H1 (cell line): ENCODE measurements at regions not wholly inside any gene's neighbourhood (a gene's known extent, or its start where the extent isn't known, plus 50 kb on each side); places are given as distances from the start of the nearest gene placed in this dataset.

ENCODE experiments used
- CTCF ChIA-PET: fragments of 300-600 bp; sonication (Branson Sonifier 250); formaldehyde crosslinking; loops from one replicate; lab custom pipeline; 2021; ENCODE audit not compliant: partially characterized antibody; lab: Charles Lee
- POLR2A ChIA-PET: fragments of 300-600 bp; sonication (Branson Sonifier 250); formaldehyde crosslinking; loops from one replicate; lab custom pipeline; 2021; ENCODE audit warnings: inconsistent platforms; ENCODE audit not compliant: partially characterized antibody; lab: Charles Lee
- DNase-seq, 2 experiments: peaks; one replicate each; pipeline versions ENCODE4 v3.0.0 to v3.0.0-alpha.2; 2010 to 2022; ENCODE audit warnings: low spot score in 2 of 2, low read depth in 1 of 2, mixed read lengths in 1 of 2
- FAIRE-seq: peaks from 2 replicates; lab custom pipeline; 2011; peaks lifted over from hg19 to GRCh38; lab: Jason Lieb, UNC
- H2AFZ ChIP-seq: 2 replicates; pipeline ENCODE4 v1.8.1; 2012; ENCODE audit warnings: low read length, inconsistent platforms
- H2AK5ac ChIP-seq: 2 replicates; pipeline ENCODE4 v1.6.1; 2013; ENCODE audit warnings: low read depth, low read length
- H2BK120ac ChIP-seq: replicated peaks from 2 replicates; pipeline ENCODE3; 2013; ENCODE audit warnings: low read depth, low read length, inconsistent platforms
- H2BK12ac ChIP-seq: 2 replicates; pipeline ENCODE4 v1.6.1; 2013; ENCODE audit warnings: low read depth, low read length
- H2BK15ac ChIP-seq: 2 replicates; pipeline ENCODE4 v1.6.1; 2013; ENCODE audit warnings: low read length
- H2BK20ac ChIP-seq: 2 replicates; pipeline ENCODE4 v1.6.1; 2013; ENCODE audit warnings: low read length
- H2BK5ac ChIP-seq: 2 replicates; pipeline ENCODE4 v1.6.1; 2013; ENCODE audit warnings: low read depth, low read length
- H3K14ac ChIP-seq: 2 replicates; pipeline ENCODE4 v1.6.1; 2013; ENCODE audit warnings: inconsistent platforms; ENCODE audit not compliant: insufficient read length
- H3K18ac ChIP-seq: 2 replicates; pipeline ENCODE4 v1.6.1; 2013; ENCODE audit warnings: low read length; ENCODE audit errors: extremely low read depth
- H3K23ac ChIP-seq: 2 replicates; pipeline ENCODE4 v1.6.1; 2013; ENCODE audit warnings: inconsistent platforms; ENCODE audit not compliant: insufficient read length
- H3K23me2 ChIP-seq: 2 replicates; pipeline ENCODE4 v1.6.1; 2013; ENCODE audit warnings: low read depth, low read length
- H3K27ac ChIP-seq: 2 replicates; pipeline ENCODE4 v1.6.1; 2011; ENCODE audit warnings: low read depth, low read length, inconsistent platforms
- H3K27me3 ChIP-seq, 4 experiments: replicated peaks in 1 of 4; 1 replicate in 1 of 4; 2 replicates in 3 of 4; pipeline versions ENCODE4 v1.6.1 to v1.8.1; 2011 to 2013; ENCODE audit warnings: low read length in 3 of 4, mild to moderate bottlenecking in 3 of 4, inconsistent platforms in 2 of 4, mixed read lengths in 2 of 4, moderate library complexity in 1 of 4; ENCODE audit not compliant: control insufficient read depth in 3 of 4, insufficient read depth in 3 of 4; ENCODE audit errors: extremely low read depth in 1 of 4
- H3K36me3 ChIP-seq, 4 experiments: 2 replicates each; pipeline versions ENCODE4 v1.6.1 to v1.8.1; 2011 to 2013; ENCODE audit warnings: mild to moderate bottlenecking in 4 of 4, low read length in 3 of 4, moderate library complexity in 2 of 4, control low read depth in 1 of 4, inconsistent platforms in 1 of 4; ENCODE audit not compliant: insufficient read depth in 4 of 4, control insufficient read depth in 2 of 4
- H3K4ac ChIP-seq: replicated peaks from 2 replicates; pipeline ENCODE3; 2013; ENCODE audit warnings: low read length, low read depth, mixed read lengths, inconsistent platforms; ENCODE audit not compliant: insufficient read length
- H3K4me1 ChIP-seq, 4 experiments: replicated peaks in 1 of 4; 1 replicate in 1 of 4; 2 replicates in 3 of 4; pipeline versions ENCODE4 v1.6.1 to v1.8.1; 2011 to 2013; ENCODE audit warnings: low read length in 3 of 4, inconsistent platforms in 2 of 4, mixed read lengths in 1 of 4; ENCODE audit not compliant: insufficient read depth in 4 of 4, control insufficient read depth in 3 of 4
- H3K4me2 ChIP-seq, 2 experiments: 2 replicates each; pipeline versions ENCODE4 v1.6.1 to v1.8.1; 2011 to 2013; ENCODE audit warnings: low read depth in 2 of 2, low read length in 2 of 2, control low read depth in 1 of 2, inconsistent platforms in 1 of 2, mild to moderate bottlenecking in 1 of 2; ENCODE audit not compliant: insufficient read depth in 1 of 2
- H3K4me3 ChIP-seq, 4 experiments: fragments of 200-600, 300-600 bp in 1 of 4; sonication (generic), shearing (Covaris generic), sonication (Bioruptor Twin) in 1 of 4; 2 replicates each; pipeline versions ENCODE4 v1.5.1 to v1.8.1; 2011 to 2016; ENCODE audit warnings: low read length in 4 of 4, low read depth in 3 of 4, control low read depth in 2 of 4, inconsistent platforms in 2 of 4, mild to moderate bottlenecking in 2 of 4, mixed read lengths in 1 of 4, moderate library complexity in 1 of 4; ENCODE audit not compliant: insufficient read depth in 2 of 4; ENCODE audit errors: extremely low read depth in 1 of 4
- H3K56ac ChIP-seq: replicated peaks from 2 replicates; pipeline ENCODE3; 2013; ENCODE audit warnings: low read depth, mild to moderate bottlenecking, mixed read lengths, low read length, inconsistent platforms; ENCODE audit not compliant: insufficient read length
- H3K79me1 ChIP-seq: 2 replicates; pipeline ENCODE4 v1.6.1; 2013; ENCODE audit warnings: low read depth, low read length, control low read depth
- H3K79me2 ChIP-seq, 2 experiments: 2 replicates each; pipeline versions ENCODE4 v1.6.1 to v1.8.1; 2012 to 2013; ENCODE audit warnings: low read length in 2 of 2, mild to moderate bottlenecking in 2 of 2, inconsistent platforms in 1 of 2; ENCODE audit not compliant: insufficient read depth in 2 of 2, control insufficient read depth in 1 of 2
- H3K9ac ChIP-seq, 4 experiments: replicated peaks in 1 of 4; 1 replicate in 1 of 4; 2 replicates in 3 of 4; pipeline versions ENCODE4 v1.6.1 to v1.8.1; 2011 to 2013; ENCODE audit warnings: low read depth in 3 of 4, low read length in 3 of 4, control low read depth in 2 of 4, mild to moderate bottlenecking in 2 of 4, moderate library complexity in 2 of 4, inconsistent platforms in 1 of 4; ENCODE audit errors: extremely low read depth in 1 of 4
- H3K9me3 ChIP-seq, 2 experiments: 2 replicates each; pipeline versions ENCODE4 v1.6.1 to v1.8.1; 2012 to 2013; ENCODE audit warnings: mild to moderate bottlenecking in 2 of 2, moderate library complexity in 2 of 2, control low read depth in 1 of 2, inconsistent platforms in 1 of 2, low read depth in 1 of 2, low read length in 1 of 2, mixed read lengths in 1 of 2; ENCODE audit not compliant: insufficient read depth in 2 of 2
- H4K20me1 ChIP-seq, 2 experiments: replicated peaks in 1 of 2; 2 replicates each; pipeline versions ENCODE3 to v1.8.1; 2011 to 2013; ENCODE audit warnings: inconsistent platforms in 2 of 2, low read length in 2 of 2, mild to moderate bottlenecking in 1 of 2; ENCODE audit not compliant: insufficient read depth in 2 of 2, control insufficient read depth in 1 of 2
- H4K5ac ChIP-seq: 2 replicates; pipeline ENCODE4 v1.6.1; 2013; ENCODE audit warnings: low read length, low read depth, mixed read lengths, inconsistent platforms; ENCODE audit not compliant: insufficient read length
- H4K8ac ChIP-seq: 2 replicates; pipeline ENCODE4 v1.8.0; 2013; ENCODE audit warnings: mild to moderate bottlenecking, moderate library complexity, low read length, inconsistent platforms; ENCODE audit not compliant: insufficient read depth; ENCODE audit errors: extremely low read depth
- H4K91ac ChIP-seq: replicated peaks from 2 replicates; pipeline ENCODE3; 2013; ENCODE audit warnings: low read length, mixed read lengths, inconsistent platforms; ENCODE audit not compliant: insufficient read length
- RNF2 ChIP-seq: fragments of 200-900, 300-1000 bp; sonication (generic); IDR thresholded peaks from 2 replicates; pipeline ENCODE4 v1.7.1; 2016; ENCODE audit warnings: borderline replicate concordance, low read depth, mild to moderate bottlenecking, antibody characterized with exemption, low read length; ENCODE audit not compliant: poor library complexity, severe bottlenecking; ENCODE audit errors: missing control alignments
- SRF ChIP-seq: IDR thresholded peaks from 2 replicates; pipeline ENCODE4 v1.6.1; 2011; ENCODE audit warnings: mild to moderate bottlenecking, low read depth, low read length, moderate library complexity
- WGBS, 2 experiments: shearing (Covaris generic) in 1 of 2; methylation state at CpG; one replicate each; pipeline versions ENCODE4 v1.1.6 to v1.1.7; 2013 to 2015; ENCODE audit warnings: low lambda C conversion rate in 2 of 2, mixed read lengths in 2 of 2, inconsistent platforms in 1 of 2, low coverage in 1 of 2, missing lambda C conversion rate in 1 of 2; ENCODE audit not compliant: insufficient replicate concordance in 2 of 2, insufficient coverage in 1 of 2, insufficient read length in 1 of 2; ENCODE audit errors: extremely low coverage in 1 of 2, missing lambda C conversion rate in 1 of 2; 5-methylcytosine and 5-hydroxymethylcytosine counted together

GRCh38 chr17:72419866-72420774 is 299.3 kb downstream of the SOX9 start:
- Histone ChIP-seq H3K14ac (no peak overlapping the region), H2BK20ac (no peak overlapping the region), H2AFZ (no peak overlapping the region), H2BK12ac (no peak overlapping the region), H4K8ac (no peak overlapping the region), H2BK120ac (no peak overlapping the region), H3K36me3 (no peaks in the 10 kb centered on the region), H3K4me3 (no peak overlapping the region), H3K27ac (no peak overlapping the region), H3K4me2 (no peak overlapping the region), H3K23me2 (no peaks in the 10 kb centered on the region), H3K18ac (no peak overlapping the region), H3K9ac (no peak overlapping the region), H4K5ac (no peak overlapping the region), H3K79me1 (no peaks in the 10 kb centered on the region), H4K91ac (no peak overlapping the region), H4K20me1 (no peaks in the 10 kb centered on the region), H3K56ac (no peak overlapping the region), H3K4me1 (peaks cover 0 to 9% (median 0%) of the 10 kb centered on the region in 4 experiments; a peak in 2 of 7 replicates), H3K4ac (no peak overlapping the region), H3K79me2 (no peaks in the 10 kb centered on the region), H3K23ac (no peak overlapping the region), H2BK15ac (no peak overlapping the region), H3K9me3 (peaks cover 2 to 5% of the 10 kb centered on the region in 2 experiments; a peak in 2 of 4 replicates), H2BK5ac (no peak overlapping the region), H3K27me3 (no peaks in the 10 kb centered on the region), H2AK5ac (no peak overlapping the region)
- ChIA-PET POLR2A (no interaction called here), CTCF (interaction anchor here (0.5 to 1.4 kb wide), 4 partner anchors 9 to 96 kb away, joined by 3 to 6 read pairs (median 5); no protein-coding TSS in a partner anchor)
- FAIRE-seq = no peak
- no peak for TF ChIP-seq SRF
- no peak for TF ChIP-seq RNF2
- 86% methylated on average over 11 of the region's 11 CpGs; no CpG with 5 or more reads in 1 of the 2 experiments for WGBS, 2 experiments
- DNase-seq = no peak
